HG03521 (cell line): ENCODE measurements at regions not wholly inside any gene's neighbourhood (a gene's known extent, or its start where the extent isn't known, plus 50 kb on each side); places are given as distances from the start of the nearest gene placed in this dataset.

Source experiments
- ATAC-seq: cut with Tn5 transposase; IDR thresholded peaks from one replicate; pipeline ENCODE4 v1.9.1; 2021; ENCODE audit warnings: mild to moderate bottlenecking, moderate library complexity; ENCODE audit not compliant: unreplicated experiment

GRCh38 chr5:68554571-68555279, 339.2 kb downstream of the PIK3R1 start:
- no peak for ATAC-seq

DNA sequence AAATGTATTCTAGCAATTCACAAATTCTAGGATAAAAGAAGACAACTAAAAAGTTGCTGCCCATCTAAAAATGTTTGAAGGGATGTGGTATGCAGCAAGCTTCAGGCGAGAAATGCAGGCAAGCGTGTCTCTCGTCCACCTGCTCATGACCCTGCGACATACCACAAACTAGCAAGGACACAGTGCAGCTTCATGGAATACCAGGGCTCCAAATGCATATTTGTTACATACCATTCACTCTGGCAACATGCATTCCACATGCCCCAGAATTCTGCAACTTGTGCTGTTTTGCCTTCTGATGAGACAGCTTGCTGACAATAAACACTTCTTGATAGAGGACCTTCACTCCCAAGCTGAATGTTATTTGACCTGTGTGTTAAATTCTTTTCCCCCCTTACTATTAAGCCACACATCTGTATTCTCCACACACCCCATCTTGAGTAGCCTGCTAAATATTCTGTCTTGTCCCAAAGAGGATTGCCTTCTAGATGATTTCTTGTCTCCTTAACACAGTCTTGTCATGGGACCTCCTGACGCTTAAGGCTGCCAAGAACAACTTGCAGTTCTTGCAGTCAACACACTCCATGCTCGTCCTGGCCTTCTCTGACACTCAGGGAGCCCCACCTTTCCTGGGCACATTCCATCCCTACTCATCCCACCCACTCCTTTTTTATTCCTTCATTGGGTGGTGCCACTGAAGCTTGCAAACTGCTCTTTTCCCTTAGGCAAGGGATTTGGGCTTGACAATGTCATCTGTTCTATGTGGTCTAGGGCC, 340.5 kb downstream of the PIK3R1 start:
- no peak for ATAC-seq

GRCh38 chr5:68557162-68557936, 341.8 kb downstream of the PIK3R1 start:
- no peak for ATAC-seq

DNA sequence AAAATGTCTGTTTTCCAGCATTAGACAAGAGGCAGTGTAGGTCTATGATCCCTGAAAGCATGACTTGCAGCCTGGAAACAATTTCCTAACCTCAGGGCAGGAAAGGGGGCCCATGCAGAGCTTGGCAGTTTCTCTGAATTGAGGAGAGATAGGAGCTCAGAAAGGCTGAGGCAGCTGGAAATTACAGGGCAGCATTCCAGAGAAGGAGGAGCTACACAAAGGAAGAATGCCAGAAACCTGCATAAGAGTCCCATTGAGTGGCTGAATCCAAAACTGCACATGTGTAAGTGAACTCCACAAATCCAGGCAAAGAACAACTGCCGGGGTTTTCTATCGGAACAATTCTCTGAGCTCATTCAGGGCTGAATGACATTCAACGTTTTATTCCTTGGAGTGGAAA, 346.8 kb downstream of the PIK3R1 start:
- no peak for ATAC-seq

GRCh38 chr5:68565427-68565826, 349.9 kb downstream of the PIK3R1 start:
- no peak for ATAC-seq

DNA sequence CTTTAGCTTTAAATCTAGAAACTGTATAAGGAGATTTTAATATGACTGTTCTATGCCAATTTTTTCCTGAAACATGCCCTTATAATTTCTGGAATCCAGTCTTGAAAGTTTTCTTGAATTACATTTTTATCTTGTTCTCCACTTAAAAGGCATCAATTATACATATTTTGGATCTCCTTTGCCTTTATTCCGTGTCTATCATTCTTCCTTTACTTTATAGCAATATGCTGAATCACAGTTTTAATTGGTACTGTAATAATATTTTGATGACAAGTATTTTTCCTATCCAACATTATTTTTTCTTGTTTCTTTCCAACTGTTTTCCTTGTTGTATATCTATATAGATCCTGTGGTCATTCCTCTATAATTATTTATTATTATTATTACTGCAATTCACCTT, 361.2 kb downstream of the PIK3R1 start:
- ATAC-seq = no peak

DNA sequence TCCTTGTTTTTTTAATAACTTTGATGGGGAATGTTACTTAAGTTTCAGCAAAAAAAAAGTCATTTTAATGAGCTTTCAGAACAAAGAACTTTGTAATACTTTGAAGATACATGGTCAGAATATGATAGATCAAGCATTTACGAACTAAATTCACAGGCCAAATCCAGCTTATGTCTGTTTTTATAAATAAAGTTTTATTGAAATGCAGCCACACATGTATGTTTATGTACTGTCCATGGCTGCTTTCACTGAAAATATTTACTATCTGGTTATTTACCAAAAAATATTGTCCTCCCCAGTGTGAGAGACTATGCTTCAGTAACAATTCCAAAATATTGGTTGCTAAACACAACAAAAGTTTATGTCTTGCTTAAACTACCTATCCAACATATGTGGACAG, 366.7 kb downstream of the PIK3R1 start:
- no peak for ATAC-seq

- ATAC-seq = no peak
These were observed 371.6 kb downstream of the PIK3R1 start for GRCh38 chr5:68587171-68587570.

GRCh38 chr5:68591850-68592249, 376.3 kb downstream of the PIK3R1 start:
- ATAC-seq = no peak

DNA sequence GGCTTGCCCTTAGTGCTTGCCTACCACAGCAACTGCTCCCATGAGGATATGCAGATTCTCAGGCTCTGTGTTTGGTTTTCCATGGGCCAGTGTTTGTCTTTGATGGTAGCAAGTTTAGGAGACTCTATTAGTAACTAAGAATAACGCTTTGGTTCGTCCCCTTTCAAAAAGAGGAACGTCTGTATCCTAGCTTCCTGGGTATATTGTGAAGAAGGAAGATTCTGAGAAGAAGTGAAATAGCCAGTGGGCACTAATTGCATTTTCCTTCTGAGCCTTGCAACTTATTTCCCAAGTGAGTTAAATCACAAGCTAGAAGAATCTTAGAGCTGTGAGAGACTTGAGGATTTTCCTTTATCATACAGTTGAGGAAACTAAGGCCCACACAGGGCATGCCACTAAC, 376.8 kb downstream of the PIK3R1 start:
- ATAC-seq = no peak

DNA sequence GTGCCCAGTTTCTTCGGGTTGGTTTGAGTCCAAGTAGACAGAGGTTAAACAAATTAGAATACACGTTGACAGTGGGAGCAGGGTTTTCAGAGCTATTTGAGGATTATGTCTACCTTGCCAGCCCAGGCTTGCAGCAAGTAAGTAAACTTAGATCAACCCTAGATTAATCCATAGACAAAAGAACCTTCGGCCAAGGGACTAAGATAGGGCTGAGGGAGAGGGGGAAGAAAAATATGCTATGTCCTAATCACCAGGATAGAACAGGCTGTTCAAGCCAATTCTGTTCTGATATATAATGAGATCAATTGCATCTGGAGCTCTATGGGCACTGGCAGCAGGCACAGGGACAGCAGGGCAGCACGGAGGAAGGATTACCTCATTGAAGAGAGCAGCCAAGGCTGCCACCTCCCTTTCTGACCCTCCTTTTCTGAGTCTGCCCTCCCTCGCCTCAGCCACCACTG, 377.7 kb downstream of the PIK3R1 start:
- ATAC-seq = no peak

GRCh38 chr5:68612972-68613371, 397.4 kb downstream of the PIK3R1 start:
- no peak for ATAC-seq

GRCh38 chr5:68618501-68618900, 402.9 kb downstream of the PIK3R1 start:
- no peak for ATAC-seq

DNA sequence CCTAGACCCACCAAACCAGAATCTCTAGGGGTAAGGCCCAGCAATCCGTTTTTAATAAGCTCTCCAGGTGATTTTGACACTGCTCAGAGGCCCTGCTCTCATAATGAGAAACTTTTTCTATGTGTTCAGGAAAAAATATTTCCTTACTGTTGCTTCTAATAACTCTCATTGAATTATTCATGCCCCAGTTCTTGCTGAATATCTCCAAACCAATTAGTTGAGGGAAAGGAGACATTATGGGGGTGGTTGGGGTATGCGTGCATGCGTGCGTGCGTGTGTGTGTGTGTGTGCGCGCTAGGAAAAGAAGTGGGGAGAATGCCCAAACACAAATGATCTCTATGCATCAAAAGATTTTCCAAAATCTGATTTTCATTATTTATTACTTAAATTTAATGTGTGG, 411.4 kb downstream of the PIK3R1 start:
- ATAC-seq = no peak

- ATAC-seq = no peak
These were observed 412.7 kb downstream of the PIK3R1 start for GRCh38 chr5:68628082-68628814.

GRCh38 chr5:68630354-68630753, 414.8 kb downstream of the PIK3R1 start:
- ATAC-seq = no peak

DNA sequence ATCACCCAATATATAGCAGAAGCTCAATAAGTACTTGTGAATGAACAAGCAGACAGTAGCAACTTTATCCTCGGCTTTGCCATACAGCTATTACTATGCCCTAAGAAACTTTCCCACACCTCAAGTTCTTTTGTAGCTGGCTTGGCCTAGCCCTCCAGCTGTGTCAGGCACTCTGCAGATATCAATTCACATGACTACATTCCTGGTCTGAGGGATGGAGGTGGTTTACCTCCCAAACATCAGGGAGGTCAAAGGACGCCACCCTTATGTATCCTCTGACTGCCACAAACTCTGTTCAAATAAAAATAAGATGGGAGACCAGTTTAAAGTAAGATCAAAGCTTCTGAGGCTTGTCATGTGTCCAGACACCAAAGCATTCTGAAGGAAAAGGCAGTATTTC, 416.3 kb downstream of the PIK3R1 start:
- ATAC-seq = no peak

- ATAC-seq = no peak
These were observed 425.7 kb downstream of the PIK3R1 start for GRCh38 chr5:68641211-68641610.

DNA sequence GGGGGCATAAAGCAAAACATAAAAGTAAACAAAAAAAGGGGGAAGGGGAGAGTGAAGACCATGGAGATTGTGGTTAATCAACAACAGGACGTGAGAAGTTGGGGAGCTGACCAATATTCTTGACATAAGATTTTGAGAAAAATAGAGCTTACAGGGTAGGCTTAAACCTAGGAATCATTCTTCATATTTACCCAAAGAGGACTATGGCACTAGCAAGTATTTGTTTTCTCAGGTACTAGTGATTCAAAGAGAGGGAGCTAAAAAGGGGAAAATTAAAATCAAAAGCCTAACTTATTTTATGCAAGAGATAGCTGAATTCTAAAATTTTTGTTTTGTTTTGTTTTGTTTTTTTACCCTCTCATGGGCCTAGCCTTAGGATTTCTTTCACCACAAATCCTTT, 427.5 kb downstream of the PIK3R1 start:
- ATAC-seq = no peak

DNA sequence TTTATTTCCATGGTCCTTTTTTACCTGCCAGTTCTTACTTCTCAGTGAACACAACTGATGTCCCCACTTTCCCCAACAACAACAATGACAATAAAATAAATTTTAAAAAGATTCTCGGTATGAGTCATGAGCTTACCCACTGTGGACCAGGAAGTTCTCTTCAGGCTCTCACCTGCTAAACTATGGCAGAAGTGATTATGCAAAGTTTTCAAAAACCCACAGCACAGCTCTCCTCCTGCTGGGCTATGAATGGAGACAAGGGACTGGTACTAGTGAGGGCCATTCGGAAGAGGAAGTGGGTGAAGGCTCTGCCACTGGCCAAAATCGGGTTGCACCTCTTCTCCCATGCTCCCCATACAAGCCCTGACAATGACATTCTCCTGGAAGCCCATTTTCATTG, 429.4 kb downstream of the PIK3R1 start:
- peak; percentile 99 for ATAC-seq

DNA sequence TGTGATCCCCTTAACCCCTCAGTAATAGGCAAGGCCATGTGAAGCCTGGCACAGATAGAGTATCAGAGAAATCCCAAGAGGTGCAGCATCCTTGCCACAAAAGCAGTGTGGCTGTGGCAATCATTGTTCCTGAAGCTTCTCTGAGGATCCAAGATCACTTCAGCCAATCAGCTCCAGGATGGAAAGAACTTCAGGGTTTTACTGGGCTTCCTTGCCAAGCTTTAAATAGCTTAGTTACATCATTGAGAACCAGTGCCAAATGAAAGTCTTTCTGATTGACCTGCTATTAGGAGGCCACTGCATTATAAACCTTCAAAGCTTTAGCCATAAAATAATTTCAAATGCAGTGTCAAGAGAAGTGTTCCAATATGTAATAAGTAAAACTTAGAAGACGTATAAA, 430.6 kb downstream of the PIK3R1 start:
- ATAC-seq = no peak
